HCT116 (cell line): ENCODE measurements at regions not wholly inside any gene's neighbourhood (a gene's known extent, or its start where the extent isn't known, plus 50 kb on each side); places are given as distances from the start of the nearest gene placed in this dataset.
A peak's percentile ranks its signal among the peaks of the same experiment; 100 is the strongest.

Experiments
- ATAC-seq: fragments of 200-7000 bp; cut with Tn5 transposase; 2 replicates; pipeline ENCODE4 v1.9.1; 2020; ENCODE audit warnings: mild to moderate bottlenecking, moderate library complexity
- BruUV-seq: library from RNA; stranded (reverse); fragments of 400-500 nt; replicated peaks from 2 replicates; lab custom pipeline; 2021; lab: Mats Ljungman, UMichigan
- CTCF ChIA-PET: fragments of 300-600 bp; sonication (Branson Sonifier 250); formaldehyde crosslinking; loops from one replicate; lab custom pipeline; 2021; ENCODE audit warnings: antibody characterized with exemption; lab: Charles Lee
- POLR2A ChIA-PET: fragments of 300-600, 350-600 bp; sonication (Branson Sonifier 250); formaldehyde crosslinking; loops from one replicate; lab custom pipeline; 2021; ENCODE audit warnings: antibody characterized with exemption; lab: Charles Lee
- RAD21 ChIA-PET, 2 experiments: fragments of 300-600 bp; sonication (Branson Sonifier 250); formaldehyde crosslinking; loops; one replicate each; lab custom pipeline; 2023; ENCODE audit warnings: low total read pairs in 2 of 2; ENCODE audit not compliant: uncharacterized antibody in 2 of 2, unreplicated experiment in 2 of 2, low non-redundant PET in 1 of 2; lab: Charles Lee
- DNase-seq: peaks from one replicate; pipeline ENCODE4 v3.0.0-alpha.2; 2010; ENCODE audit warnings: low read depth, low spot score
- H2AFZ ChIP-seq: fragments of 200-600 bp; shearing (Covaris generic), sonication (generic); 2 replicates; pipeline ENCODE4 v1.6.1; 2017; ENCODE audit warnings: low read depth, mixed run types, mixed read lengths, antibody characterized with exemption, low read length; ENCODE audit not compliant: poor library complexity, severe bottlenecking
- H3K27ac ChIP-seq: 2 replicates; pipeline ENCODE4 v1.5.1; 2012; ENCODE audit warnings: low read depth, low read length
- H3K27me3 ChIP-seq: fragments of 200-600 bp; sonication (generic); 2 replicates; pipeline ENCODE4 v1.6.1; 2016; ENCODE audit warnings: mixed run types, low read length, mixed read lengths; ENCODE audit not compliant: insufficient read depth
- H3K36me3 ChIP-seq, 2 experiments: fragments of 200-500 bp in 1 of 2; fragments of 200-600 bp in 1 of 2; sonication (Bioruptor generic) in 1 of 2; sonication (generic) in 1 of 2; 2 replicates each; pipeline versions ENCODE4 v1.5.1 to v1.6.1; 2014 to 2016; ENCODE audit warnings: low read length in 2 of 2, inconsistent platforms in 1 of 2, mixed read lengths in 1 of 2, mixed run types in 1 of 2; ENCODE audit not compliant: insufficient read depth in 2 of 2, control insufficient read depth in 1 of 2
- H3K4me1 ChIP-seq, 2 experiments: fragments of 200-600 bp in 1 of 2; sonication (generic) in 1 of 2; 2 replicates each; pipeline versions ENCODE4 v1.5.1 to v1.6.1; 2012 to 2017; ENCODE audit warnings: low read length in 2 of 2, inconsistent platforms in 1 of 2, mild to moderate bottlenecking in 1 of 2, mixed read lengths in 1 of 2, mixed run types in 1 of 2, moderate library complexity in 1 of 2; ENCODE audit not compliant: insufficient read depth in 2 of 2, control insufficient read depth in 1 of 2
- H3K4me2 ChIP-seq: fragments of 200-600 bp; sonication (generic); 2 replicates; pipeline ENCODE4 v1.6.1; 2017; ENCODE audit warnings: mixed run types, low read length, mixed read lengths
- H3K4me3 ChIP-seq, 2 experiments: fragments of 200-600 bp in 1 of 2; sonication (generic) in 1 of 2; replicated peaks in 1 of 2; 2 replicates each; pipeline ENCODE4 v1.5.1; 2011 to 2016; ENCODE audit warnings: low read length in 2 of 2, control low read depth in 1 of 2, low read depth in 1 of 2, mild to moderate bottlenecking in 1 of 2, mixed read lengths in 1 of 2, mixed run types in 1 of 2
- H3K79me2 ChIP-seq: fragments of 200-600 bp; sonication (generic); 2 replicates; pipeline ENCODE4 v1.6.1; 2017; ENCODE audit warnings: mild to moderate bottlenecking, mixed run types, low read length, moderate library complexity, mixed read lengths; ENCODE audit not compliant: insufficient read depth
- H3K9ac ChIP-seq: fragments of 200-600 bp; sonication (generic); 2 replicates; pipeline ENCODE4 v1.6.1; 2016; ENCODE audit warnings: low read length, mixed read lengths
- H3K9me2 ChIP-seq: fragments of 200-600 bp; sonication (generic), shearing (Covaris generic); 2 replicates; pipeline ENCODE4 v1.6.1; 2017; ENCODE audit warnings: mixed run types, mild to moderate bottlenecking, moderate library complexity; ENCODE audit not compliant: insufficient read depth
- H3K9me3 ChIP-seq, 2 experiments: fragments of 200-500 bp in 1 of 2; fragments of 200-600 bp in 1 of 2; sonication (Bioruptor generic) in 1 of 2; sonication (generic) in 1 of 2; 2 replicates each; pipeline ENCODE4 v1.6.1; 2014 to 2017; ENCODE audit warnings: low read length in 2 of 2, mixed read lengths in 2 of 2, inconsistent platforms in 1 of 2, low read depth in 1 of 2, mild to moderate bottlenecking in 1 of 2, mixed run types in 1 of 2, moderate library complexity in 1 of 2; ENCODE audit not compliant: control insufficient read depth in 1 of 2, insufficient read depth in 1 of 2
- H4K20me1 ChIP-seq: fragments of 200-600 bp; sonication (generic), shearing (Covaris generic); 2 replicates; pipeline ENCODE4 v1.6.1; 2017; ENCODE audit warnings: mixed run types, mild to moderate bottlenecking, moderate library complexity; ENCODE audit not compliant: insufficient read depth
- ATF3 ChIP-seq: IDR thresholded peaks from 2 replicates; pipeline ENCODE4 v1.6.1; 2012
- CBX3 ChIP-seq: IDR thresholded peaks from 2 replicates; pipeline ENCODE4 v1.6.1; 2012; ENCODE audit warnings: low read depth
- EGR1 ChIP-seq: IDR thresholded peaks from 2 replicates; pipeline ENCODE4 v1.6.1; 2012; ENCODE audit warnings: low read depth
- ELF1 ChIP-seq: IDR thresholded peaks from 2 replicates; pipeline ENCODE4 v1.6.1; 2012; ENCODE audit warnings: low read depth, borderline replicate concordance
- EZH2 ChIP-seq: fragments of 200-600 bp; sonication (generic); IDR thresholded peaks from 2 replicates; pipeline ENCODE4 v1.6.1; 2017; ENCODE audit warnings: antibody characterized with exemption, mixed run types
- FOSL1 ChIP-seq: IDR thresholded peaks from 2 replicates; pipeline ENCODE4 v1.6.1; 2012; ENCODE audit warnings: low read depth
- JUND ChIP-seq: IDR thresholded peaks from 2 replicates; pipeline ENCODE4 v1.6.1; 2012
- POLR2A ChIP-seq: IDR thresholded peaks from 2 replicates; pipeline ENCODE4 v1.7.0; 2011; ENCODE audit warnings: borderline replicate concordance; ENCODE audit not compliant: insufficient read depth, insufficient read length; ENCODE audit errors: extremely low read depth
- POLR2AphosphoS5 ChIP-seq: IDR thresholded peaks from 2 replicates; pipeline ENCODE4 v1.6.1; 2011; ENCODE audit warnings: mild to moderate bottlenecking, low read depth, low read length, moderate library complexity
- RAD21 ChIP-seq: IDR thresholded peaks from 2 replicates; pipeline ENCODE4 v1.6.1; 2012; ENCODE audit warnings: low read depth, mild to moderate bottlenecking
- SIN3A ChIP-seq: IDR thresholded peaks from 2 replicates; pipeline ENCODE4 v1.6.1; 2012; ENCODE audit warnings: low read depth
- SP1 ChIP-seq: IDR thresholded peaks from 2 replicates; pipeline ENCODE4 v1.6.1; 2012; ENCODE audit warnings: low read depth
- SRF ChIP-seq: IDR thresholded peaks from 2 replicates; pipeline ENCODE4 v1.6.1; 2012; ENCODE audit warnings: low read depth
- TCF7L2 ChIP-seq: IDR thresholded peaks from 2 replicates; pipeline ENCODE4 v1.7.0; 2011; ENCODE audit warnings: borderline replicate concordance, inconsistent platforms; ENCODE audit not compliant: insufficient read depth, insufficient read length; ENCODE audit errors: extremely low read depth
- YY1 ChIP-seq: IDR thresholded peaks from 2 replicates; pipeline ENCODE4 v1.6.1; 2011; ENCODE audit warnings: low read length, low read depth, moderate library complexity, mild to moderate bottlenecking; ENCODE audit not compliant: insufficient replicate concordance; ENCODE audit errors: extremely low read depth
- intact Hi-C: fragments of 100-400 bp; cut with micrococcal nuclease; formaldehyde crosslinking; loops from 2 replicates; pipeline ENCODE4 v1.10.0; 2022
- TF ChIP-seq, protein P1 (sequence below): IDR thresholded peaks from 2 replicates; pipeline ENCODE4 v1.6.1; 2012
- TF ChIP-seq, protein P2 (sequence below): IDR thresholded peaks from 2 replicates; pipeline ENCODE4 v1.6.1; 2011; ENCODE audit warnings: mild to moderate bottlenecking, low read length, moderate library complexity; ENCODE audit not compliant: insufficient replicate concordance; ENCODE audit errors: extremely low read depth
- TF ChIP-seq, protein P3 (sequence below): IDR thresholded peaks from 2 replicates; pipeline ENCODE4 v1.6.1; 2012; ENCODE audit warnings: low read depth

DNA sequence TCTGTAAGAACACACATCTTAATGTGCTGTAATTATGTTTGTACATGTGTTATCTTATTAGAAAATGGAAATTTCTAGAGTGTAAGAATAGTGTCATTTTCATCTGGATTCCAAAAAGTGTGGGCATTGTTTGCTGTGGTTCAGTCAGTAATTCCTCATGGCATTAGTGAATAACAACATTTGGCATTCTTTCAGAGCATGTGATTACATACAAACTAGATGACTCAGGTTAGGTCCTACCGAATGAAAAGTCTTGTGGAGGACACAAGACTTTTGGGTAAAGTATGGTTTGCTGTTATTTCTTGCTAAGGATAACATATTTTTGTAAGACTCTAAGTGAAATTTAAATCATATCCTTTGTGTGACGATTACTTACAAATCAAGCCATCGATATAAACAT, 593.1 kb upstream of the NRXN1 start:
- H3K9ac ChIP-seq, result no peak overlapping the region
- intact Hi-C loops, result no loop called here
- peak overlapping the region; percentile 22 for H2AFZ ChIP-seq
- H4K20me1 ChIP-seq, result no peaks in the 10 kb centered on the region
- no peaks in the 10 kb centered on the region for H3K79me2 ChIP-seq
- DNase-seq (no peak), ATAC-seq (no peak)
- CTCF ChIA-PET, result no interaction called here
- no peaks in the 10 kb centered on the region for H3K9me2 ChIP-seq
- POLR2A ChIA-PET, result no interaction called here
- no peak overlapping the region for H3K27ac ChIP-seq
- BruUV-seq, result no TSS peak
- H3K27me3 ChIP-seq, result no peaks in the 10 kb centered on the region
- no peak overlapping the region for H3K4me3 ChIP-seq
- RAD21 ChIA-PET, result no interaction called here
- no peaks in the 10 kb centered on the region for H3K9me3 ChIP-seq
- no peaks in the 10 kb centered on the region for H3K36me3 ChIP-seq
- TF ChIP-seq CBX3, result no peak
- no peak for TF ChIP-seq JUND
- TF ChIP-seq YY1, result no peak
- no peak for TF ChIP-seq RAD21
- TF ChIP-seq SIN3A, result no peak
- TF ChIP-seq, protein P1, sequence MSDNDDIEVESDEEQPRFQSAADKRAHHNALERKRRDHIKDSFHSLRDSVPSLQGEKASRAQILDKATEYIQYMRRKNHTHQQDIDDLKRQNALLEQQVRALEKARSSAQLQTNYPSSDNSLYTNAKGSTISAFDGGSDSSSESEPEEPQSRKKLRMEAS, result no peak
- TF ChIP-seq ATF3, result no peak
- TF ChIP-seq SRF, result no peak
- no peak for TF ChIP-seq TCF7L2
- TF ChIP-seq ELF1, result no peak
- TF ChIP-seq POLR2AphosphoS5, result no peak
- TF ChIP-seq, protein P2, sequence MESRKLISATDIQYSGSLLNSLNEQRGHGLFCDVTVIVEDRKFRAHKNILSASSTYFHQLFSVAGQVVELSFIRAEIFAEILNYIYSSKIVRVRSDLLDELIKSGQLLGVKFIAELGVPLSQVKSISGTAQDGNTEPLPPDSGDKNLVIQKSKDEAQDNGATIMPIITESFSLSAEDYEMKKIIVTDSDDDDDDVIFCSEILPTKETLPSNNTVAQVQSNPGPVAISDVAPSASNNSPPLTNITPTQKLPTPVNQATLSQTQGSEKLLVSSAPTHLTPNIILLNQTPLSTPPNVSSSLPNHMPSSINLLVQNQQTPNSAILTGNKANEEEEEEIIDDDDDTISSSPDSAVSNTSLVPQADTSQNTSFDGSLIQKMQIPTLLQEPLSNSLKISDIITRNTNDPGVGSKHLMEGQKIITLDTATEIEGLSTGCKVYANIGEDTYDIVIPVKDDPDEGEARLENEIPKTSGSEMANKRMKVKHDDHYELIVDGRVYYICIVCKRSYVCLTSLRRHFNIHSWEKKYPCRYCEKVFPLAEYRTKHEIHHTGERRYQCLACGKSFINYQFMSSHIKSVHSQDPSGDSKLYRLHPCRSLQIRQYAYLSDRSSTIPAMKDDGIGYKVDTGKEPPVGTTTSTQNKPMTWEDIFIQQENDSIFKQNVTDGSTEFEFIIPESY, result no peak
- TF ChIP-seq, protein P3, sequence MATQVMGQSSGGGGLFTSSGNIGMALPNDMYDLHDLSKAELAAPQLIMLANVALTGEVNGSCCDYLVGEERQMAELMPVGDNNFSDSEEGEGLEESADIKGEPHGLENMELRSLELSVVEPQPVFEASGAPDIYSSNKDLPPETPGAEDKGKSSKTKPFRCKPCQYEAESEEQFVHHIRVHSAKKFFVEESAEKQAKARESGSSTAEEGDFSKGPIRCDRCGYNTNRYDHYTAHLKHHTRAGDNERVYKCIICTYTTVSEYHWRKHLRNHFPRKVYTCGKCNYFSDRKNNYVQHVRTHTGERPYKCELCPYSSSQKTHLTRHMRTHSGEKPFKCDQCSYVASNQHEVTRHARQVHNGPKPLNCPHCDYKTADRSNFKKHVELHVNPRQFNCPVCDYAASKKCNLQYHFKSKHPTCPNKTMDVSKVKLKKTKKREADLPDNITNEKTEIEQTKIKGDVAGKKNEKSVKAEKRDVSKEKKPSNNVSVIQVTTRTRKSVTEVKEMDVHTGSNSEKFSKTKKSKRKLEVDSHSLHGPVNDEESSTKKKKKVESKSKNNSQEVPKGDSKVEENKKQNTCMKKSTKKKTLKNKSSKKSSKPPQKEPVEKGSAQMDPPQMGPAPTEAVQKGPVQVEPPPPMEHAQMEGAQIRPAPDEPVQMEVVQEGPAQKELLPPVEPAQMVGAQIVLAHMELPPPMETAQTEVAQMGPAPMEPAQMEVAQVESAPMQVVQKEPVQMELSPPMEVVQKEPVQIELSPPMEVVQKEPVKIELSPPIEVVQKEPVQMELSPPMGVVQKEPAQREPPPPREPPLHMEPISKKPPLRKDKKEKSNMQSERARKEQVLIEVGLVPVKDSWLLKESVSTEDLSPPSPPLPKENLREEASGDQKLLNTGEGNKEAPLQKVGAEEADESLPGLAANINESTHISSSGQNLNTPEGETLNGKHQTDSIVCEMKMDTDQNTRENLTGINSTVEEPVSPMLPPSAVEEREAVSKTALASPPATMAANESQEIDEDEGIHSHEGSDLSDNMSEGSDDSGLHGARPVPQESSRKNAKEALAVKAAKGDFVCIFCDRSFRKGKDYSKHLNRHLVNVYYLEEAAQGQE, result no peak
- no peak for TF ChIP-seq EGR1
- TF ChIP-seq FOSL1, result no peak
- no peak for TF ChIP-seq EZH2
- no peak for TF ChIP-seq SP1
- TF ChIP-seq POLR2A, result no peak
- no peak overlapping the region for H3K4me2 ChIP-seq
- H3K4me1 ChIP-seq, result peaks cover 0 to 3% of the 10 kb centered on the region in 2 experiments; a peak in 1 of 4 replicates
